Stimulated activated naive CD8-positive, alpha-beta T cell treated with anti-CD3 and anti-CD28 coated beads, Interleukin-15, amount 100 ng/mL, for 72 hours (primary cell): ENCODE measurements at regions not wholly inside any gene's neighbourhood (a gene's known extent, or its start where the extent isn't known, plus 50 kb on each side); places are given as distances from the start of the nearest gene placed in this dataset.

Source experiments
- ATAC-seq: fragments of 150-1000 bp; cut with Tn5 transposase; 2 replicates; pipeline ENCODE4 v1.10.0; 2021; ENCODE audit warnings: mild to moderate bottlenecking, moderate library complexity
- DNase-seq, 2 donors: peaks; one replicate each; pipeline ENCODE4 v3.0.0; 2021 to 2022
- H3K27ac Mint-ChIP-seq, 2 donors: one replicate each; pipeline ENCODE4 v1.8.0; 2022; ENCODE audit warnings: mild to moderate bottlenecking in 2 of 2, mixed read lengths in 2 of 2, moderate library complexity in 2 of 2
- H3K27me3 Mint-ChIP-seq: one replicate; pipeline ENCODE4 v1.8.0; 2022; ENCODE audit warnings: mixed read lengths
- H3K4me1 Mint-ChIP-seq: one replicate; pipeline ENCODE4 v1.8.0; 2022; ENCODE audit warnings: mild to moderate bottlenecking, mixed read lengths
- H3K4me3 Mint-ChIP-seq, 2 donors: one replicate each; pipeline ENCODE4 v1.8.0; 2022; ENCODE audit warnings: mild to moderate bottlenecking in 2 of 2, mixed read lengths in 2 of 2, moderate library complexity in 1 of 2
- H3K9me3 Mint-ChIP-seq, 2 donors: one replicate each; pipeline ENCODE4 v1.8.0; 2022; ENCODE audit warnings: mixed read lengths in 2 of 2

DNA sequence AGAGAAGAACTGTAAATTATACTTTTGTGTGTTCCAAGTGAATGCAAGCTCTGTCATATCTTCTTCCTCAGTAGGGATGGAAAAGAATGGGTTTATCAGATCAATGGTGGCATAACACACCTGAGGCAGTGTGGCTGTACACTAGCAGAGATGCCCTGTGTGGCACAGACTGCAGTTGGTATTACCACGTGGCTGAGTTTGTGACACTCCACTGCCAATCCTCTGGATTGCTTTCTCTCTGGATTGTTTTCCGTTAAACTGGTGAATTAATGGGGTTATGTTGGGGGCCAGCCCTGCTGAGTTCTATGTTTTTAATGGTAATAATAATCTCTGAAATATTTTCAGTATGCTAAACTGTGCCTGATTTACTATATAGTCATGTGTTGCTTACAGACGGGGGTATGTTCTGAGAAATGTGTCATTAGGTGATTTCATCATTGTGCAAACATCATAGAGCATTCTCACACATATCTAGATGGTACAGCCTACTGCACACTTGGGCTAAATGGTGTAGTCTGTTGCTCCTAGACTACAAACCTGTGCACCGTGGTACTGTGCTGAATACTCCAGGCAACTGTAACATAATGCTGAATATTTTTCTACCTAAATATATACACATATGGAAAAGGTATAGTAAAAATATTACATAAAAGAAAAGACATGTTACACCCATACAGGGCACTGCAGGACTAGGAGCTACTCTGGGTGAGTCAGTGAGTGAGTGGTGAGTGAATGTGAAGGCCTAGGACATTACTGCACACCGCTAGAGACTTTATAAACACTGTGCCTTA lies 84.7 kb upstream of the ST6GAL2 start:
- ATAC-seq (no peak), DNase-seq (no peak)
- Mint-ChIP-seq H3K27ac (no peak overlapping the region), H3K9me3 (no peaks in the 10 kb centered on the region), H3K4me1 (no peaks in the 10 kb centered on the region), H3K27me3 (no peaks in the 10 kb centered on the region), H3K4me3 (no peak overlapping the region)

DNA sequence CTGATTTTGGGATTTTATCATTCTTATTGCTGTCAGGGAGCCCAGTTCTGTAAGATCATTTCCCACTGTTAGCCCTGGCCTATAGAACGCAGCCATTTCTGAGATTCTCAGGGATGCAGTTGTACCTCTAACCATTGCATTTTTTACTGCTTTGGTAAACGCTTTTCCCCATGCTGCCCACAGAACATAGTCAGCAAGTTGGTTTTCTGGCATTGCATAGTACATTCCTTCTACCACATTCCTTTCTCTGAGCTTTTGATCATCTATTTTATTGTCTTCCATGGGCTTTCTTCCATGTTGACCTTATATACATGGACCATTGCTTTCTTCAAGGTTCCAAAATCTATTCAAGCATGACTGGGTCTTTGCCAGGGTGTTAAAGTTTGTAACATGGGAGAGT lies 86.8 kb upstream of the ST6GAL2 start:
- no peaks in the 10 kb centered on the region for H3K27me3 Mint-ChIP-seq
- H3K27ac Mint-ChIP-seq = no peak overlapping the region
- no peaks in the 10 kb centered on the region for H3K4me1 Mint-ChIP-seq
- no peak overlapping the region for H3K4me3 Mint-ChIP-seq
- no peaks in the 10 kb centered on the region for H3K9me3 Mint-ChIP-seq
- ATAC-seq = no peak
- no peak for DNase-seq

DNA sequence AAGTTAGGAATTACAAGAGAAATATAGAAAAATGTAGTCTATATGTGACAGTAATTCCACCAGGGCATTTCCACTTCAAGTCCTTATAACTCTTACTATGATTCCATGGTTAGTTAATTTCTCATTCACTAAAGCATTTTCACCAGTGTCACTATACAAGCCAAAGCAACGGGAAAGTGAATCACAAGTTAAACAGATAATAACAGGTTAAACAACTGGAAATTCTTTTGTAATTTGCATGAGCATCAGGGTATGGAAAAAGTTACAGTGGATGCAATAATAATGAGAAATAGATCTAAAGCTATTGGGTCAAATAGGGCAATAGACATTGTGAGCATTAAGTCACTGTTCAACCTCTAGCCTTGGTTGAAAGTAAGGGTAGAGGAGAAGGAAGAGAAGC lies 88.9 kb upstream of the ST6GAL2 start:
- ATAC-seq (no peak), DNase-seq (no peak)
- Mint-ChIP-seq H3K27me3 (no peaks in the 10 kb centered on the region), H3K9me3 (no peaks in the 10 kb centered on the region), H3K27ac (no peak overlapping the region), H3K4me3 (no peak overlapping the region), H3K4me1 (no peaks in the 10 kb centered on the region)

DNA sequence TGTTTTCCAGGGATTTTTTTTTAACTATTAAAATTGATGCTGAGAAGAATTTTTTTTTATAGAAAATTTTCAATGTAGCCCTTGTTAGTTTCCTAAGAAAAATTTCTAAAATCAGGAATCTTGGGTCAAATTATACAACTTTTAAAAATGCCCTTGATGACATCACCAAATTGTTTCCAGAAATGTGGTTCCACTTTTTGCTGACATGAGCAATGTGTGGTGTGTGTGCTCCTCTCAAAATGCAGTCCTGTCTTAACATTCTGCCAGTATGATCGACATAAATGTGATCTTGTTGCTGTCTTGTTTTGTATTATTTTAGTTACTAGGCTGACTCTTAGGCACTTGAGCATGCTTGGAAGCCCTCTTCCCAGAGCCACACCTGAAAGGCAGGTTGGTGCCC lies 89.7 kb upstream of the ST6GAL2 start:
- Mint-ChIP-seq H3K4me1 (no peaks in the 10 kb centered on the region), H3K27ac (no peak overlapping the region), H3K4me3 (no peak overlapping the region), H3K9me3 (no peaks in the 10 kb centered on the region), H3K27me3 (no peaks in the 10 kb centered on the region)
- ATAC-seq (no peak), DNase-seq (no peak)

DNA sequence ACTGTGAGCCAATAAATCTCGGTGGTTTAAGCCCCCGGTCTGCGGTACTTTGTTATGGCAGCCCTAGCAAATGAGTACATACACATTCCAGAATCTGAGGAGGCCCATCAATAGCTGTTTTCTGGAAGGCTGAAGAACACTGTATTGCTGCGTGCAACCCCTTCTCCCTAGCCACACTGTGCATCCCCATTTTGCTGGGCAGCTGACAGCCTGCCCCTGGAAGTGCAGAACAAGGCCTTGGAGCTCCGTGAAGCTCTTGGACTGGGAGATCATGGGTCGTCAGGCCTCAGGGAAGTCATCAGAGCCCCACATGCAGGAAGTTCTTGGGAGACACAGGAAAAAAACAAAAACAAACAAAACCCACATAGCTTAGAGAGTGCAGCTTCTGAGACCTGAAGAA lies 90.6 kb upstream of the ST6GAL2 start:
- no peak overlapping the region for H3K4me3 Mint-ChIP-seq
- no peaks in the 10 kb centered on the region for H3K27me3 Mint-ChIP-seq
- no peak for ATAC-seq
- no peaks in the 10 kb centered on the region for H3K4me1 Mint-ChIP-seq
- no peaks in the 10 kb centered on the region for H3K9me3 Mint-ChIP-seq
- DNase-seq = no peak
- no peak overlapping the region for H3K27ac Mint-ChIP-seq

DNA sequence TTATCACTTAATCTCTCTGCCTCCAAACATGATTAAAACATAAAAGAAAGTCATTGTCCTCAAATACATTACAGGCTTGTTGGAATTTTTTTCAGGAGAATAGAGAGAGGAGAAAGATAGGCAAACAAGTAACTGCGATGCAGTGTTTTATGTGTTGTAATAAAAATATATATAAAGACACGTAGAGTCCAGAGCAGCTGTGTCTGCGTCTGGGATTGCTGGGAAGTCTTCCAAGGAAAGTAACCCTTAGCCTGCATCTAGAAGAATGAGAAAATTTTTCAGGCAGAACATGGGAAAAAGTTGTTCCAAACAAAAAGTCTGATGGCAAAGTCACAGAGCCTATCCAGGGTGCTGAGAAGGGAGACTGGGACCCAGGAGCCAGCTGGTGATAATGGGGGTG lies 91.8 kb upstream of the ST6GAL2 start:
- Mint-ChIP-seq H3K4me3 (no peak overlapping the region), H3K9me3 (no peaks in the 10 kb centered on the region), H3K4me1 (no peaks in the 10 kb centered on the region), H3K27ac (no peak overlapping the region), H3K27me3 (no peaks in the 10 kb centered on the region)
- no peak for ATAC-seq
- no peak for DNase-seq

DNA sequence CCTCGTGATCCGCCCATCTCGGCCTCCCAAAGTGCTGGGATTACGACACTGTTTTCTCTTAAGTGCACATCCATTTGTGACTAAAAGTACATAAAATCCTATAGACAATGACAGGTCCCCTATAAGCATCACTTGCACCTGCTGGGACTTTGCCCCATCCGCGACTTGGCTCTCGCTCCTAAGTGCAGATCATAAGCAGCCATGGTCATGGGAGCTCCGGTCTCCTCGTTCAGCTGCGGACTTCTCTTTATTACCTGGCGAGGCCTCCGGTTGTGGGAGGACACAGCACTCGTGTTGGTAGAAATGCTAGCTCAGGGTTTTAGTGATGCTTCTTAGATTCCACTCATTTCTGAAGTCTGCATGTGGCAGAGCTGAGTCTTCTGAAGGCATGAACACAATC lies 92.7 kb upstream of the ST6GAL2 start:
- DNase-seq (no peak), ATAC-seq (no peak)
- Mint-ChIP-seq H3K9me3 (no peaks in the 10 kb centered on the region), H3K4me3 (no peak overlapping the region), H3K4me1 (no peaks in the 10 kb centered on the region), H3K27ac (no peak overlapping the region), H3K27me3 (no peaks in the 10 kb centered on the region)

DNA sequence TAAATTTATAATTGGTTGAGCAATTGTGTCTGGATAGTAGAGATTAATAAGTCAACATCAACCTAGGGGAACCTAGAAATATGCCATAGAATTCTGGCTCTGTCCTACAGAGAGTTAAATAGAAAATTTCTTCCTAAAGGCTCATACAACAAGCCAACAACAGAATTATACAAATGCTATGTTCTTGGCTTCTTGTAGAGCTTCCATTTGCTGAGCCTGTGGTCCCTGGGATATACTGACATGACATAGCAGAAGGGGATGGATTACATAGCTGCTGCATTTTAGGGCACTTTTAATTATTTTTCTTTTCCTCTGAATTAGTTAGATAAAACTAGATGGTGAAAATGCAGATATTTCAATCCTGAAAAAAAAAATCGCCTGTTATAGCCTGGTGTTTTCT lies 95.5 kb upstream of the ST6GAL2 start:
- no peak for DNase-seq
- H3K27ac Mint-ChIP-seq = no peak overlapping the region
- no peaks in the 10 kb centered on the region for H3K9me3 Mint-ChIP-seq
- no peak overlapping the region for H3K4me3 Mint-ChIP-seq
- no peaks in the 10 kb centered on the region for H3K4me1 Mint-ChIP-seq
- no peaks in the 10 kb centered on the region for H3K27me3 Mint-ChIP-seq
- ATAC-seq = no peak

DNA sequence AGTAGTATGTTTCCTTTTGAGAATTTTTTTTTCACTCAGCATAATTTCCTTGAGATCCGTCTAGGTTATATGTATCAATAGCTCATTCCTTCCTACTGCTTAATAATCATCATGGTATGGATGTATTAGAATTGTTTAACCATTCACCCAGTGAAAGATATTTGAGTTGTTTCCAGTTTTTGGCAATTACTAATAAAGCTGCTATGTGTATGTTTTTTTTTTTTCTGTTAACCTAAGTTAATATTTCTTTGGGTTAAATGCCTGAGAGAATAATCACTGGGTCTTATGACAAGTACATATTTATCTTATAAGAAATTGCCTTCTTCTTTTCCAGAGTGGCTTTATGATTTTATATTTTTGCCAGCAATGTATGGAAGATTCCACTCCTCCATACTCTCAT lies 96.4 kb upstream of the ST6GAL2 start:
- DNase-seq (no peak), ATAC-seq (no peak)
- H3K27me3 Mint-ChIP-seq = no peaks in the 10 kb centered on the region
- no peaks in the 10 kb centered on the region for H3K4me1 Mint-ChIP-seq
- H3K9me3 Mint-ChIP-seq = no peaks in the 10 kb centered on the region
- no peak overlapping the region for H3K27ac Mint-ChIP-seq
- no peak overlapping the region for H3K4me3 Mint-ChIP-seq

DNA sequence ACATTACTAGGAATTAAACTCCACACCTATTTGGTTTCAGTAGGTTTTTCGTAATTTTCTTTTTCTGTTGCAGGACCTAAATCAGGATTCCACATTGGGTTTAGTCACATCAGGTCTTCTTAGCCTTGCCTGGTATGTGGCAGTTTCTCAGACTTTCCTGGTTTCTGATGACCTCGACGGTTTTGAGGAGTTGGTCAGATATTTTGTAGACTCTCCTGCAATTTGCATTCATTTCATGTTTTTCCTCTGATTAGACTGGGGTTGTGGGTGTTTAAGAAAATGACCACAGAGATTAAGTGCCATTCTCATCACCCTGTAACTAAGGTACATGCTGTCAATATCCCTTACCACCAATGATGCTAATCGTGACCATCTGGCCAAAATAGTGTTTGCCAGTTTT lies 97.3 kb upstream of the ST6GAL2 start:
- no peaks in the 10 kb centered on the region for H3K9me3 Mint-ChIP-seq
- no peaks in the 10 kb centered on the region for H3K4me1 Mint-ChIP-seq
- no peak overlapping the region for H3K27ac Mint-ChIP-seq
- no peaks in the 10 kb centered on the region for H3K27me3 Mint-ChIP-seq
- ATAC-seq (no peak), DNase-seq (no peak)
- H3K4me3 Mint-ChIP-seq = no peak overlapping the region

DNA sequence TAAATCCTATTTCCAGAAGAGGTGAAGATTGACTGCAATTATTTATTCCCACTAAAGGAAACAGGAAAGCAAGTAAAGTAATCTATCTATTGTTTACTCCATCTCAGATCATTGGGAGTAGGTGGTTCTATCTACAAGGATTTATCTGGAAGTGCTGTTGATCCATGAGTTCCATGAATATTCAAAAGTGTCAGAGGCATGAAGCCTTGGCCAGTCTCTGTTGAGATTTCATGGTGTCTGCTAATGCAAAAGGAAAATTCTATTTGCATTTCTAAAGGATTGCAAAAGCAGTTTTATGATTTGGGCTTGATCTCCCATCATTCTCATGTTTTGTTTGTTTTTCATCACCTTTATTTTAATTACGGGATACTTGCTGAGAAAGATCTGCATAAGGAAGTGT lies 102.4 kb upstream of the ST6GAL2 start:
- Mint-ChIP-seq H3K4me1 (no peaks in the 10 kb centered on the region), H3K27me3 (no peaks in the 10 kb centered on the region), H3K9me3 (no peaks in the 10 kb centered on the region), H3K4me3 (no peak overlapping the region), H3K27ac (no peak overlapping the region)
- no peak for DNase-seq
- no peak for ATAC-seq

DNA sequence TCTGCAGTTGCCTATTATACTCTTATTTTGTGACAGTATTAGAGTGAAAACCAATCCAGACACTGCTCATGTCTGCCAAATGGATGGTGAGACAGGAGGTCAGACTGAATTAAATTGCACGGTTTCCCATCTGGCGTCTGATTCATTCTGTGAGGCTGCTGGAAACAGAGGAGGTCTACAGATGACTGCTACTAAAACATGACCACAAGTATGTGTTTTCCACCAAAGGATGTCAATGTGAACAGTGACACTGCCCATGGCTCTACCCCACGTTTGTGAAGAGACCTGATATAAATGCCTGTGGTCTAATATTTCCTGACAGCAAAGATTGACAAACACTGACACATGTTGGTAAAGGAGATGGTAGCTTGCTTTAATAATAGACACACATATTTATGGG lies 104.3 kb upstream of the ST6GAL2 start:
- H3K4me1 Mint-ChIP-seq = no peaks in the 10 kb centered on the region
- ATAC-seq (no peak), DNase-seq (no peak)
- H3K27me3 Mint-ChIP-seq = no peaks in the 10 kb centered on the region
- H3K27ac Mint-ChIP-seq = no peak overlapping the region
- H3K9me3 Mint-ChIP-seq = no peaks in the 10 kb centered on the region
- H3K4me3 Mint-ChIP-seq = no peak overlapping the region

DNA sequence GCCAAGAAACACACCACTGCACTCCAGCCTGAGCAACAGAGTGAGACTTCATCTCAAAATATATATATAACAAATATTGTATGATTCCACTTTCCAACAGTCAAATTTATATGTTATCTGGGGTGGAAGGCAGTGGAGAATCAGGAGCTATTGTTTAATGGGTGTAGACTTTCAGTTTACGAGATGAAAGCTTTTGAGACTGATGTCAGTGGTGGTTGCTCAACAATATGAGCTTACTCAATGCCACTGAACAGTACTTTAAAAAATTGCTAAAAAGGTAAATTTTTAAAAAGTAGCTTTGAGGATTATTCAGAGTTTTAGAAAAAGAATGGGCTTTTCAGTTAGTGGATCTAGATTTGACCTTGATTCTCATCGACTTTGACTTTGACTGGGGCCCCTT lies 105.9 kb upstream of the ST6GAL2 start:
- DNase-seq (no peak), ATAC-seq (no peak)
- no peaks in the 10 kb centered on the region for H3K4me1 Mint-ChIP-seq
- H3K4me3 Mint-ChIP-seq = no peak overlapping the region
- no peak overlapping the region for H3K27ac Mint-ChIP-seq
- H3K9me3 Mint-ChIP-seq = no peaks in the 10 kb centered on the region
- peaks cover 6% of the 10 kb centered on the region for H3K27me3 Mint-ChIP-seq

DNA sequence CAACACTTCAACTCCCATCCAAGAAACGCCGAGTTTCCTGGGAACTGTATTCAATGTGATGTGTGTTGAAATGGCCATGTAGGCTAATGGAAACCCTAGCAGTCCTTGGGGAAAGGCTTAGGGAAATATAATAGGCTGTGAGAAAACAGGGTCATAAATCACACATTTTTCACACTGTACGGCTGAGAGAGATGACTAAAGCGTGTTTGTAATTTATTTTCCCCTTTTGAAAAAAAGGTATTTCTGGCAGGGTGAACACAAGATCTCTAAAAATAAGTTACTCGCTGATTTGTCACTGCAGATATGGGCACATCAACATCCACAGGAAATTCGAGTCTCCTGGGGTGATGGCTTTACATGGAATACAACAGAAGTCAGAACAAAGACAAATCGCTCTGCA lies 109.6 kb upstream of the ST6GAL2 start:
- H3K27ac Mint-ChIP-seq = no peak overlapping the region
- ATAC-seq = no peak
- DNase-seq = no peak
- no peaks in the 10 kb centered on the region for H3K9me3 Mint-ChIP-seq
- peaks cover 6% of the 10 kb centered on the region for H3K27me3 Mint-ChIP-seq
- no peaks in the 10 kb centered on the region for H3K4me1 Mint-ChIP-seq
- no peak overlapping the region for H3K4me3 Mint-ChIP-seq

DNA sequence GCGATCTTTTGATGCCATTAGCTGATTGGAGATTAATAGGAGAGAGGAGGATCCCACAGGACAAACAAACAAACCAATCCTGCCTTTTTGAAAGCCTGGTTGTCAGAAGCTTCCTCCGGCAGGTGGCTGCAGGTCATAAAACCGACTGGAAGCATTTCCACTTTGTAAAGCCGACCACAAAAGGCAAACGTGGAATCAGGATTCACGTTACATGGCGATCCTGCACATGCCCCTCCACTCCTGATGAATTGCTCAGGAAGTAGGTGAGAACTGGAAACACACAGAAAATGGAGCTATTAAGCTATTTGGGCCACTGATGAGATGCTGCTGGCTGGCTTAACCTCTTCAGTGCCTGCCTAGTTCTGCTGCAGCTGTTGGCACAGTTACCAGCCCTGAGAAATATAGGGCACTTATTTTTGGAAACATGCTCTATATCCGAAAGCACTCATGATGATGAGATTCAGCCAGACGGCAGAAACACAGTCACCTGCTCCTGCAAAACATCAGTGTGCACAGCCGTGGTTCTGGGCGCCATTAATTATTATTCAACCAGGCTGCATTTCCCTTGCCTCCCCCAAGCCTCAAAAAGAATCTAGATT lies 110.3 kb upstream of the ST6GAL2 start:
- Mint-ChIP-seq H3K4me1 (no peaks in the 10 kb centered on the region), H3K27ac (no peak overlapping the region), H3K27me3 (peaks cover 6% of the 10 kb centered on the region), H3K9me3 (no peaks in the 10 kb centered on the region), H3K4me3 (no peak overlapping the region)
- ATAC-seq (no peak), DNase-seq (no peak)

DNA sequence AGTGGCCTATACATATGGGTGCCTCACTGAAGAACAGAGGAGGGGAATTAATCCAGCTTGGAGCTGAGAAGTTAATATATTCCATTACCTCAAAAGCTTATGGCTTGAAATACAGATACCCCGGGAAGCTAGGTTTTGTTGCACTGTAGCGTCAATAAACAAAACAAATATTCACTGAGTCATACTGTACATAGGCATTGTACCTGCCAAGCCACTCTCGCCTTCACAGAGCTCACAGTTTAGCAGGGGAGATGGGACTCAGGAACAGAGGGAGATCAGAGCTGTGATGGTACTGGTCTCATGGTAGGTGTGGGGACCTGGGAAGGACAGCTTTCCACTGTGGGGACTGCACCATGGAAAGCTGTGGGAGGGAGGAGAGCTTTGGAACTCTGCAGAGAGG lies 111.2 kb upstream of the ST6GAL2 start:
- ATAC-seq (no peak), DNase-seq (no peak)
- H3K27me3 Mint-ChIP-seq = peaks cover 6% of the 10 kb centered on the region
- no peak overlapping the region for H3K4me3 Mint-ChIP-seq
- H3K9me3 Mint-ChIP-seq = no peaks in the 10 kb centered on the region
- H3K27ac Mint-ChIP-seq = no peak overlapping the region
- H3K4me1 Mint-ChIP-seq = no peaks in the 10 kb centered on the region

DNA sequence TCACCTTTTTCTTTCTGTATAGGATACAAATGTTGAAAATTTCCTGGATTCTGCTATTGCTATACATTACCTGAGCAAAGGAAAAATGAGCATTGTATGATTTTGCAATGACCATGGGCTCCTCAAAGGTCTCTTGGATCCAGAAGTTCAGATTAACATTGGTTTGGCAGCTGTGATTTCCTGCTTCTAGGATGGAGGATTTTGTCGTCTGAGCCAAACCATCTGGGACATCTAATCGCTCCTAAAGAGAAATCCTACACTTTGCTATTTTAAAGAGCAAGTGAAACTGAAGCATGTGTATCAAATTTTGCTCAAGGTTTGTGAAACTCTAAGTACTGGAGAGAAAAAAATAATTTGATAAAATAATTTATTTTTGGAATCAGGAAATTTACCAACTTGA lies 115.1 kb upstream of the ST6GAL2 start:
- no peaks in the 10 kb centered on the region for H3K4me1 Mint-ChIP-seq
- peaks cover 2% of the 10 kb centered on the region for H3K27me3 Mint-ChIP-seq
- DNase-seq (no peak), ATAC-seq (no peak)
- H3K4me3 Mint-ChIP-seq = no peak overlapping the region
- no peak overlapping the region for H3K27ac Mint-ChIP-seq
- H3K9me3 Mint-ChIP-seq = peaks cover 0 to 4% of the 10 kb centered on the region in 2 donors
